B cell (primary cell): ENCODE measurements at regions not wholly inside any gene's neighbourhood (a gene's known extent, or its start where the extent isn't known, plus 50 kb on each side); places are given as distances from the start of the nearest gene placed in this dataset.

ENCODE experiments used
- ATAC-seq: fragments of 200-7000 bp; cut with Tn5 transposase; one replicate; pipeline ENCODE4 v1.10.0; 2021; ENCODE audit warnings: low read depth, mild to moderate bottlenecking, moderate number of reproducible peaks, moderate library complexity
- CTCF ChIA-PET: fragments of 350-600 bp; sonication (Branson Sonifier 250); formaldehyde crosslinking; loops from one replicate; lab custom pipeline; 2021; ENCODE audit warnings: antibody characterized with exemption, inconsistent platforms; lab: Charles Lee
- POLR2A ChIA-PET: fragments of 350-600 bp; sonication (Branson Sonifier 250); formaldehyde crosslinking; loops from one replicate; lab custom pipeline; 2021; ENCODE audit warnings: antibody characterized with exemption; lab: Charles Lee
- DNase-seq: peaks from one replicate; pipeline ENCODE4 v3.0.0; 2013
- H2AFZ ChIP-seq: 2 replicates; pipeline ENCODE4 v1.6.1; 2012; ENCODE audit warnings: mild to moderate bottlenecking, low read depth, low read length; ENCODE audit not compliant: insufficient read depth, poor library complexity, severe bottlenecking
- H3K27ac ChIP-seq, 2 donors: 1 replicate in 1 of 2; 2 replicates in 1 of 2; pipeline ENCODE4 v1.5.1; 2012 to 2013; ENCODE audit warnings: low read length in 2 of 2, mild to moderate bottlenecking in 2 of 2, moderate library complexity in 1 of 2
- H3K27me3 ChIP-seq, 4 experiments: fragments of 200-600 bp in 1 of 4; sonication (generic) in 1 of 4; replicated peaks in 1 of 4; 1 replicate in 2 of 4; 2 replicates in 2 of 4; pipeline versions ENCODE4 v1.6.1 to v1.7.0; 2013 to 2016; ENCODE audit warnings: low read length in 3 of 4, mild to moderate bottlenecking in 2 of 4, mixed read lengths in 1 of 4, moderate library complexity in 1 of 4; ENCODE audit not compliant: insufficient read depth in 4 of 4, control insufficient read depth in 3 of 4; ENCODE audit errors: control extremely low read depth in 1 of 4
- H3K36me3 ChIP-seq, 2 experiments: replicated peaks in 1 of 2; 1 replicate in 1 of 2; 2 replicates in 1 of 2; pipeline versions ENCODE4 v1.6.1 to v1.7.1; 2013; ENCODE audit warnings: low read length in 1 of 2; ENCODE audit not compliant: insufficient read depth in 2 of 2, control insufficient read depth in 1 of 2; ENCODE audit errors: control extremely low read depth in 1 of 2, extremely low read depth in 1 of 2
- H3K4me1 ChIP-seq, 2 donors: fragments of 200-600 bp in 1 of 2; sonication (generic) in 1 of 2; 1 replicate in 1 of 2; 2 replicates in 1 of 2; pipeline versions ENCODE4 v1.5.1 to v1.6.1; 2013 to 2017; ENCODE audit warnings: low read length in 2 of 2; ENCODE audit not compliant: control insufficient read depth in 2 of 2, insufficient read depth in 2 of 2
- H3K4me2 ChIP-seq: replicated peaks from 2 replicates; pipeline ENCODE3; 2012; ENCODE audit warnings: mild to moderate bottlenecking, low read depth, low read length; ENCODE audit not compliant: poor library complexity, severe bottlenecking
- H3K4me3 ChIP-seq, 5 experiments: fragments of 200-600 bp in 1 of 5; sonication (generic) in 1 of 5; 1 replicate in 3 of 5; 2 replicates in 2 of 5; pipeline versions ENCODE4 v1.5.1 to v1.7.0; 2011 to 2016; ENCODE audit warnings: low read length in 4 of 5, mild to moderate bottlenecking in 4 of 5, low read depth in 2 of 5, control low read depth in 1 of 5, moderate library complexity in 1 of 5; ENCODE audit not compliant: insufficient read depth in 1 of 5; ENCODE audit errors: control extremely low read depth in 1 of 5, extremely low read depth in 1 of 5
- H3K79me2 ChIP-seq: fragments of 200-600 bp; sonication (generic); one replicate; pipeline ENCODE4 v1.6.0; 2016; ENCODE audit warnings: low read length; ENCODE audit not compliant: control insufficient read depth, insufficient read depth
- H3K9ac ChIP-seq: fragments of 200-600 bp; sonication (generic); 2 replicates; pipeline ENCODE4 v1.6.1; 2017; ENCODE audit warnings: mild to moderate bottlenecking, low read length, moderate library complexity
- H3K9me3 ChIP-seq, 3 donors: one replicate each; pipeline versions ENCODE4 v1.6.1 to v1.7.1; 2013; ENCODE audit warnings: low read length in 2 of 3; ENCODE audit not compliant: control insufficient read depth in 2 of 3, insufficient read depth in 1 of 3; ENCODE audit errors: control extremely low read depth in 1 of 3
- H4K20me1 ChIP-seq: 2 replicates; pipeline ENCODE4 v1.6.0; 2012; ENCODE audit warnings: mild to moderate bottlenecking, low read length; ENCODE audit not compliant: insufficient read depth, control insufficient read depth, poor library complexity, severe bottlenecking
- H3K27ac Mint-ChIP-seq: one replicate; pipeline ENCODE4 v1.8.0; 2021; ENCODE audit warnings: mixed read lengths
- H3K27me3 Mint-ChIP-seq: one replicate; pipeline ENCODE4 v1.8.0; 2021; ENCODE audit warnings: mixed read lengths
- H3K4me1 Mint-ChIP-seq: one replicate; pipeline ENCODE4 v1.8.0; 2021; ENCODE audit warnings: mixed read lengths
- H3K4me3 Mint-ChIP-seq: one replicate; pipeline ENCODE4 v1.8.0; 2021; ENCODE audit warnings: mixed read lengths
- H3K9me3 Mint-ChIP-seq: one replicate; pipeline ENCODE4 v1.8.0; 2022; ENCODE audit warnings: mixed read lengths; ENCODE audit not compliant: insufficient read depth
- EZH2 ChIP-seq: IDR thresholded peaks from 2 replicates; pipeline ENCODE4 v1.6.1; 2012; ENCODE audit warnings: borderline replicate concordance, low read depth, mild to moderate bottlenecking, moderate library complexity, low read length; ENCODE audit not compliant: insufficient read depth, poor library complexity, severe bottlenecking
- WGBS: methylation state at CpG from one replicate; pipeline ENCODE4 v1.1.5; 2013; ENCODE audit warnings: missing lambda C conversion rate; ENCODE audit not compliant: insufficient coverage; 5-methylcytosine and 5-hydroxymethylcytosine counted together
- intact Hi-C: fragments of 100-400 bp; cut with micrococcal nuclease; formaldehyde crosslinking; loops from one replicate; pipeline ENCODE4 v1.10.0; 2022
- TF ChIP-seq, protein P1 (sequence below): fragments of 200-600 bp; IDR thresholded peaks from one replicate; pipeline ENCODE4 v1.8.0; 2022; ENCODE audit warnings: antibody characterized with exemption, mild to moderate bottlenecking

- intact Hi-C loops, result no loop called here
- Histone ChIP-seq H3K27me3 (no peaks in the 10 kb centered on the region), H3K4me1 (no peaks in the 10 kb centered on the region), H3K9me3 (no peaks in the 10 kb centered on the region), H2AFZ (no peak overlapping the region), H3K4me2 (no peak overlapping the region), H3K27ac (no peak overlapping the region), H4K20me1 (no peaks in the 10 kb centered on the region), H3K79me2 (no peaks in the 10 kb centered on the region), H3K4me3 (no peak overlapping the region), H3K36me3 (no peaks in the 10 kb centered on the region), H3K9ac (no peak overlapping the region)
- H3K4me1 Mint-ChIP-seq, result no peaks in the 10 kb centered on the region
- ChIA-PET POLR2A (no interaction called here), CTCF (interaction anchor here (0.6 to 2.8 kb wide), 9 partner anchors 8 to 44 kb away, joined by 3 to 26 read pairs (median 4); no protein-coding TSS in a partner anchor)
- H3K27me3 Mint-ChIP-seq, result no peaks in the 10 kb centered on the region
- DNase-seq (peak; percentile 44), ATAC-seq (no peak)
- TF ChIP-seq, protein P1, sequence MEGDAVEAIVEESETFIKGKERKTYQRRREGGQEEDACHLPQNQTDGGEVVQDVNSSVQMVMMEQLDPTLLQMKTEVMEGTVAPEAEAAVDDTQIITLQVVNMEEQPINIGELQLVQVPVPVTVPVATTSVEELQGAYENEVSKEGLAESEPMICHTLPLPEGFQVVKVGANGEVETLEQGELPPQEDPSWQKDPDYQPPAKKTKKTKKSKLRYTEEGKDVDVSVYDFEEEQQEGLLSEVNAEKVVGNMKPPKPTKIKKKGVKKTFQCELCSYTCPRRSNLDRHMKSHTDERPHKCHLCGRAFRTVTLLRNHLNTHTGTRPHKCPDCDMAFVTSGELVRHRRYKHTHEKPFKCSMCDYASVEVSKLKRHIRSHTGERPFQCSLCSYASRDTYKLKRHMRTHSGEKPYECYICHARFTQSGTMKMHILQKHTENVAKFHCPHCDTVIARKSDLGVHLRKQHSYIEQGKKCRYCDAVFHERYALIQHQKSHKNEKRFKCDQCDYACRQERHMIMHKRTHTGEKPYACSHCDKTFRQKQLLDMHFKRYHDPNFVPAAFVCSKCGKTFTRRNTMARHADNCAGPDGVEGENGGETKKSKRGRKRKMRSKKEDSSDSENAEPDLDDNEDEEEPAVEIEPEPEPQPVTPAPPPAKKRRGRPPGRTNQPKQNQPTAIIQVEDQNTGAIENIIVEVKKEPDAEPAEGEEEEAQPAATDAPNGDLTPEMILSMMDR, result peak; percentile 95
- no peak for TF ChIP-seq EZH2
- no peak overlapping the region for H3K27ac Mint-ChIP-seq
- WGBS, result no CpG with 5 or more reads among the region's 6 CpGs
- H3K9me3 Mint-ChIP-seq, result no peaks in the 10 kb centered on the region
- no peak overlapping the region for H3K4me3 Mint-ChIP-seq
Measured at GRCh38 chr13:53250272-53250875, 221.8 kb downstream of the OLFM4 start.

GRCh38 chr13:53250977-53251376 lies 222.4 kb downstream of the OLFM4 start:
- no peaks in the 10 kb centered on the region for H3K79me2 ChIP-seq
- intact Hi-C loops, result no loop called here
- H3K9me3 Mint-ChIP-seq, result no peaks in the 10 kb centered on the region
- ATAC-seq (no peak), DNase-seq (no peak)
- TF ChIP-seq, protein P1, result no peak
- TF ChIP-seq EZH2, result no peak
- no peak overlapping the region for H3K27ac Mint-ChIP-seq
- no peaks in the 10 kb centered on the region for H4K20me1 ChIP-seq
- no peaks in the 10 kb centered on the region for H3K9me3 ChIP-seq
- H3K4me1 ChIP-seq, result no peaks in the 10 kb centered on the region
- no CpG with 5 or more reads among the region's 1 CpG for WGBS
- H3K27me3 ChIP-seq, result no peaks in the 10 kb centered on the region
- no peak overlapping the region for H2AFZ ChIP-seq
- no peaks in the 10 kb centered on the region for H3K4me1 Mint-ChIP-seq
- no peak overlapping the region for H3K9ac ChIP-seq
- POLR2A ChIA-PET, result no interaction called here
- H3K36me3 ChIP-seq, result no peaks in the 10 kb centered on the region
- H3K4me3 Mint-ChIP-seq, result no peak overlapping the region
- no peak overlapping the region for H3K4me2 ChIP-seq
- CTCF ChIA-PET, result interaction anchor here (0.6 to 2.8 kb wide), 11 partner anchors 9 to 84 kb away, joined by 3 to 26 read pairs (median 4); no protein-coding TSS in a partner anchor
- H3K27ac ChIP-seq, result no peak overlapping the region
- no peak overlapping the region for H3K4me3 ChIP-seq
- H3K27me3 Mint-ChIP-seq, result no peaks in the 10 kb centered on the region
